ENCODE measurements at regions not wholly inside any gene's neighbourhood (a gene's known extent, or its start where the extent isn't known, plus 50 kb on each side); places are given as distances from the start of the nearest gene placed in this dataset.

DNA sequence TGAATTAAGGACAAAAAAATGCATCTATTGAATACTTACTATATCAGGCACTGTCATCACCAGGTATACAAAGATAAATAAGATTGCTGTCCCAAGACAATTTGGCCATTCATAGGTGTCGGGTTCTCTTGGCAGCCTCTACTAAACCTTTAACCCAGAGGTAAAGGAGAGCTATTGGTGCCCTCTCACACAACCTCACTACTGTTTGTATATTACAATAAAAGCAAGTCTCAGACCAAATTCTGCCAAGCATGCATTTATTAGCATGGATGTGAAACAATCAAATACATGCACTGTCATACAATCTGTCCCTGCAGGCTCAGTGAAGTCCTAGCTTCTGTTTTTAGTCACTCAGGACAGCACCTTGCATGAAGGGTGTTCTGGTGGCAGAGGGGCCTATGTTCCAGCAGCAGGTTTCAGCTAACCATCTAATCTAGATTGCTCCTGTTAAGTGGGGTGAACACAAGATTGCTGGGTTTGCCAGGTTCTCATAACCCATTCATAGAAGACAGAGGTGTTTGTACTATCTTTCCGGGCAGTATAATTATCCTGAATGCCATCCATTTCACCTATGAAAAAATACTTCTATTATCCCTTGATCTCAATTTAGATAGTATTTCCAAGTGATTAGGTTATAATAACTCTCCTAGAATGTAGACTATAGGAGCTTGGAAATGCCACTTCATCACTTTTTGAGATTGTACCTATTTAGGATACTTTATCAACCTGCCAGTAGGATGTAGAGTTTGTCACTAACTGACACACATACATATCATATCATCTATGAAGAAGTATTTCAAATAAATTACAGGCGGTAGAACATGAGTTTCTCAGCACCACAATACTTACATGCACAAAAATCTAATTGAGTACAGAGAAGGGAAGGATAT, 254.0 kb upstream of the KRR1 start:
- WGBS, result 82% methylated on average over 3 of the region's 3 CpGs
- no peak for DNase-seq (ENCODE audit: low spot score)
- intact Hi-C loops (cut with DNase I), result no loop called here
- no peak overlapping the region for H3K4me3 ChIP-seq
- no peak for TF ChIP-seq POLR2A (IDR thresholded peaks at IDR 0.05)
- no peak for TF ChIP-seq POLR2AphosphoS5 (IDR thresholded peaks at IDR 0.05)
- TF ChIP-seq, protein P1, sequence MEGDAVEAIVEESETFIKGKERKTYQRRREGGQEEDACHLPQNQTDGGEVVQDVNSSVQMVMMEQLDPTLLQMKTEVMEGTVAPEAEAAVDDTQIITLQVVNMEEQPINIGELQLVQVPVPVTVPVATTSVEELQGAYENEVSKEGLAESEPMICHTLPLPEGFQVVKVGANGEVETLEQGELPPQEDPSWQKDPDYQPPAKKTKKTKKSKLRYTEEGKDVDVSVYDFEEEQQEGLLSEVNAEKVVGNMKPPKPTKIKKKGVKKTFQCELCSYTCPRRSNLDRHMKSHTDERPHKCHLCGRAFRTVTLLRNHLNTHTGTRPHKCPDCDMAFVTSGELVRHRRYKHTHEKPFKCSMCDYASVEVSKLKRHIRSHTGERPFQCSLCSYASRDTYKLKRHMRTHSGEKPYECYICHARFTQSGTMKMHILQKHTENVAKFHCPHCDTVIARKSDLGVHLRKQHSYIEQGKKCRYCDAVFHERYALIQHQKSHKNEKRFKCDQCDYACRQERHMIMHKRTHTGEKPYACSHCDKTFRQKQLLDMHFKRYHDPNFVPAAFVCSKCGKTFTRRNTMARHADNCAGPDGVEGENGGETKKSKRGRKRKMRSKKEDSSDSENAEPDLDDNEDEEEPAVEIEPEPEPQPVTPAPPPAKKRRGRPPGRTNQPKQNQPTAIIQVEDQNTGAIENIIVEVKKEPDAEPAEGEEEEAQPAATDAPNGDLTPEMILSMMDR (IDR thresholded peaks at IDR 0.05), result no peak
- no peaks in the 10 kb centered on the region for H3K4me1 ChIP-seq (replicated peaks)
- H3K36me3 ChIP-seq, result no peaks in the 10 kb centered on the region
- no peaks in the 10 kb centered on the region for H3K9me3 ChIP-seq
- H3K27me3 ChIP-seq (replicated peaks; ENCODE audit: insufficient read depth), result no peaks in the 10 kb centered on the region
- H3K27ac ChIP-seq, result no peak overlapping the region

DNA sequence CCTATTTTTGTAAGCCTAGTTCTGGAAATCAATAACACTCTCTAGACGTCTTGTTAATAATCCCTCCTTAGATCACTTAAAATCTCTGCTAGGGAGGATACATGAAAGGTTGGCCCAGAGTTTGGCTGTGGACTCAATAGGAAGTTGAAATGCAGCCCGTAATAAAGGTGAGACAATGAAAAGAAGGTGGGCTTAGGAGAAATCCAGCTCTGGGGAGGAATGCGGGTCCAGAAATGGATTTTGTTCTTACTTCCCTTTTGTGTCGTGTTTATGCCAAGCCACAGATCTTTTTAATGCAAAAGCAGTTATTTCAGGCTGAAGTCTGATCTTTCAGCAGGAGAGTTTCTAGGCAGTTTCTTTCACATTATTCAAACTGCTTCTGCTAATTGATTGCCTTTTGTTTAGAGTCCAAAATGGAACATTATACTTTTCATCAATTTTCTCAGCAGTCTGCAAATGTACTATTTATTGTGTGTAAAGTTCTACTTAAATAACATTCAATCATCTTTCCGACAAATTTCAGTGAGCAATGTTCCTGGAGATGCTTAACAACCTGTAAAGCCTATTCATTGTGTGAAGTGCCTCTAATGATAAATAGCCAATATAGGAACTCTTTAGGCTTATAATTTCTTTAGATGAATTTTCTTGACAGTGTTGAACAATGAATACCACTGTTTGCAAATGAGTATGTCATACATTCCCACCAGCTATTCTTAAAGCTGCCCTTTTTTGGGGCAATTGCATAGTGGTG, 252.9 kb upstream of the KRR1 start:
- Histone ChIP-seq H3K36me3 (no peaks in the 10 kb centered on the region), H3K9me3 (no peaks in the 10 kb centered on the region), H3K27me3 (replicated peaks; ENCODE audit: insufficient read depth) (no peaks in the 10 kb centered on the region), H3K27ac (no peak overlapping the region), H3K4me1 (replicated peaks) (no peaks in the 10 kb centered on the region), H3K4me3 (no peak overlapping the region)
- no peak for DNase-seq (ENCODE audit: low spot score)
- TF ChIP-seq POLR2A (IDR thresholded peaks at IDR 0.05) (no peak), POLR2AphosphoS5 (IDR thresholded peaks at IDR 0.05) (no peak)
- TF ChIP-seq, protein P1 (IDR thresholded peaks at IDR 0.05), result no peak
- 47% methylated on average over 5 of the region's 5 CpGs for WGBS
- intact Hi-C loops (cut with DNase I), result no loop called here

DNA sequence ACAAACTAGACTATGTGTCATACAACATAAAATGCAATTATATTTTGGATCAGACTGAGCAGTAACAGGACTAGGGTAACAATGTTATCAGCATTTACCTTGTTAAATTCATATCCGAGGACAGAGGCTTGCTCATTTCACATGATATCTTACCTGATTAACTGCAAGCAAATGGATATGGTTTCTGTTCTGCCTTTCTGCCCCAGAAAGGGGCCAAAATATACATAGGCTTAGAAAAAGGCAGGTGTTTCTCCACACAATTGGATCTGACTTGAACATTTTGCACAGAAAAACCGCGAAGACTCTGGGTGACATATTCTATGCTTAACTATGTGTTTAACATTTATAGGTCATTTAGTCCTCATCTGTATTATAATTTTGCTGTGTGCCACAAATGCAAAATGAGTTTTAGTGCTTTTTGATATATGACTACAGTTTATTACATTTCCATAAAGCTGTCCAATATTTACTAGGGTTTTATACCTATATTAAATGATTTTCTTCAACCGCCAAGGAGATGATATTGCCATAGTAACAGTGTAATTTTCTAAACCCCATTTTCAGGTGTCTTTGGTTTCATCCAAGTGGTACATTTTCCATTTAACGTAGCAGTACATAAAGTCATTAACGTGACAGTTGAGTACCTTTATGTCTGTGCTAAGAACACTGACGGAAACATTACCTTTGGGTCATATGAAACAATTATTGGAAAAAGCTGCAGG, 249.3 kb upstream of the KRR1 start:
- Histone ChIP-seq H3K36me3 (no peaks in the 10 kb centered on the region), H3K9me3 (no peaks in the 10 kb centered on the region), H3K4me1 (replicated peaks) (no peaks in the 10 kb centered on the region), H3K27me3 (replicated peaks; ENCODE audit: insufficient read depth) (no peaks in the 10 kb centered on the region), H3K27ac (no peak overlapping the region), H3K4me3 (no peak overlapping the region)
- TF ChIP-seq POLR2AphosphoS5 (IDR thresholded peaks at IDR 0.05) (no peak), POLR2A (IDR thresholded peaks at IDR 0.05) (no peak)
- TF ChIP-seq, protein P1 (IDR thresholded peaks at IDR 0.05), result no peak
- intact Hi-C loops (cut with DNase I), result no loop called here
- WGBS, result 64% methylated on average over 7 of the region's 7 CpGs
- no peak for DNase-seq (ENCODE audit: low spot score)

DNA sequence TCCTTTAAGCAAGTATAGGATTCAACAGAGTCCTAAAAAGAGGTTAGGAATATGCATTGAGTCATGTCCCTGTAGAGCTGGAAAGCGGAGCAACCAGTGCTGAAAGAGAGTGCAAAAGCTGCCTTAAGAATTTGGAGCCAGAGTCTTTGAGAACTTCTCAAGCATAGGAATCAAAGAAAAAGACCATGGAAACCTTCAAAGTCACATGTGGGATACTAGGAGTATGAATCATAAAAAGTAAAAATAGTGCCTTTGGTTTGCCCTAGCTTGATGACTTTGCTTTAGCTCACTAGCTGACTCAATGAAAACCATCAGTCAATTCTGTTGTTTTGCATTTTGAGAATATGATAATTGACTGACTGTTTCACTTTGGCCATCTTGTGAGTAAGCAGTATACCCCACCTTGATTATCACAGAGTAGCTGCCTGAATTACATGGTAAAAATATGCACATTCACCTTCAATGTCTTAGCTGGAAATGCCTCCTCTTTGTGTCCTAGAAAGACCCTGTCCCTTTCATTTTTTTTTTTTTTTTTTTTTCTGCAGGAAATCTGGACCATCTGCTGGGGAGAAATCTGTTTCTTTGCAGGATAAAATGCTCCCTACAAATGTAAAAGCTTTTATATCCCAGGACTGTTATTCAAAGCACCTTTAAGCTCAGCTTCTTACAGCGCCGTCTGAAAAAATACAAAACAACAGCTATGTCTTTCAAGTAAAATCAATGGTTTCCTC, 248.6 kb upstream of the KRR1 start:
- H3K4me1 ChIP-seq (replicated peaks), result no peaks in the 10 kb centered on the region
- 90% methylated on average over 3 of the region's 3 CpGs for WGBS
- no peaks in the 10 kb centered on the region for H3K27me3 ChIP-seq (replicated peaks; ENCODE audit: insufficient read depth)
- H3K36me3 ChIP-seq, result no peaks in the 10 kb centered on the region
- no peaks in the 10 kb centered on the region for H3K9me3 ChIP-seq
- DNase-seq (ENCODE audit: low spot score), result no peak
- no peak overlapping the region for H3K4me3 ChIP-seq
- intact Hi-C loops (cut with DNase I), result no loop called here
- no peak for TF ChIP-seq POLR2AphosphoS5 (IDR thresholded peaks at IDR 0.05)
- TF ChIP-seq, protein P1 (IDR thresholded peaks at IDR 0.05), result no peak
- no peak for TF ChIP-seq POLR2A (IDR thresholded peaks at IDR 0.05)
- no peak overlapping the region for H3K27ac ChIP-seq

All from prostate gland (tissue), 2 donors.